IMR-90 (cell line): ENCODE measurements at regions not wholly inside any gene's neighbourhood (a gene's known extent, or its start where the extent isn't known, plus 50 kb on each side); places are given as distances from the start of the nearest gene placed in this dataset.
"Not testable (repeated sequence)": the region's sequence is repeated elsewhere in the genome, so short reads cannot be mapped to it uniquely, and the experiment has no call there.

Experiments
- ATAC-seq: fragments of 200-7000 bp; cut with Tn5 transposase; 2 replicates; pipeline ENCODE4 v1.9.1; 2020; ENCODE audit warnings: low read depth, mild to moderate bottlenecking, moderate library complexity
- BruUV-seq: library from RNA; stranded (reverse); fragments of 400-500 nt; replicated peaks from 2 replicates; lab custom pipeline; 2021; lab: Mats Ljungman, UMichigan
- CTCF ChIA-PET: fragments of 300-600 bp; formaldehyde crosslinking; extraction: SDS; loops from one replicate; lab custom pipeline; 2021; ENCODE audit warnings: antibody characterized with exemption; lab: Yijun Ruan, JAX
- POLR2A ChIA-PET: fragments of 300-600 bp; sonication (Branson Sonifier 250); formaldehyde crosslinking; loops from one replicate; lab custom pipeline; 2022; ENCODE audit warnings: antibody characterized with exemption; ENCODE audit not compliant: unreplicated experiment; lab: Charles Lee
- DNase-seq: peaks from one replicate; pipeline ENCODE4 v3.0.0; 2013
- H2AFZ ChIP-seq: replicated peaks from 2 replicates; pipeline ENCODE3; 2013; ENCODE audit warnings: low read length, mild to moderate bottlenecking; ENCODE audit not compliant: poor library complexity
- H2AK5ac ChIP-seq: 2 replicates; pipeline ENCODE4 v1.6.1; 2013; ENCODE audit warnings: low read depth, low read length, inconsistent platforms
- H2AK9ac ChIP-seq: replicated peaks from 2 replicates; pipeline ENCODE3; 2013; ENCODE audit warnings: mild to moderate bottlenecking, low read depth, low read length, moderate library complexity; ENCODE audit not compliant: poor library complexity
- H2BK120ac ChIP-seq: 2 replicates; pipeline ENCODE4 v1.6.1; 2013; ENCODE audit warnings: low read depth, low read length, inconsistent platforms
- H2BK15ac ChIP-seq: 3 replicates; pipeline ENCODE4 v1.6.1; 2013; ENCODE audit warnings: low read depth, low read length, inconsistent platforms
- H2BK20ac ChIP-seq: 2 replicates; pipeline ENCODE4 v1.6.1; 2013; ENCODE audit warnings: low read depth, mild to moderate bottlenecking, inconsistent platforms, low read length, moderate library complexity
- H2BK5ac ChIP-seq: 2 replicates; pipeline ENCODE4 v1.6.1; 2013; ENCODE audit warnings: mild to moderate bottlenecking, low read depth, low read length, inconsistent platforms; ENCODE audit not compliant: poor library complexity, severe bottlenecking
- H3K14ac ChIP-seq: replicated peaks from 2 replicates; pipeline ENCODE4 v1.6.1; 2013; ENCODE audit warnings: low read depth, low read length, inconsistent platforms
- H3K18ac ChIP-seq: 2 replicates; pipeline ENCODE4 v1.6.1; 2013; ENCODE audit warnings: low read depth, low read length, control low read depth
- H3K23ac ChIP-seq: 2 replicates; pipeline ENCODE4 v1.6.1; 2013; ENCODE audit warnings: low read depth, low read length, inconsistent platforms
- H3K27ac ChIP-seq: 2 replicates; pipeline ENCODE4 v1.5.1; 2013; ENCODE audit warnings: mild to moderate bottlenecking, control low read depth, low read length; ENCODE audit not compliant: insufficient read depth
- H3K27me3 ChIP-seq: 2 replicates; pipeline ENCODE4 v1.6.1; 2013; ENCODE audit warnings: low read length; ENCODE audit not compliant: control insufficient read depth, insufficient read depth
- H3K36me3 ChIP-seq: 2 replicates; pipeline ENCODE4 v1.6.1; 2013; ENCODE audit warnings: low read length, mixed read lengths; ENCODE audit not compliant: control insufficient read depth, insufficient read depth
- H3K4ac ChIP-seq: 2 replicates; pipeline ENCODE4 v1.6.1; 2013; ENCODE audit warnings: low read depth, low read length, inconsistent platforms
- H3K4me1 ChIP-seq: 2 replicates; pipeline ENCODE4 v1.6.1; 2013; ENCODE audit warnings: low read length, mixed read lengths; ENCODE audit not compliant: control insufficient read depth, insufficient read depth
- H3K4me2 ChIP-seq: 2 replicates; pipeline ENCODE4 v1.6.1; 2013; ENCODE audit warnings: low read depth, mild to moderate bottlenecking, control low read depth, low read length, moderate library complexity
- H3K4me3 ChIP-seq: 2 replicates; pipeline ENCODE4 v1.5.1; 2013; ENCODE audit warnings: low read depth, mild to moderate bottlenecking, control low read depth, low read length, moderate library complexity; ENCODE audit not compliant: insufficient read depth
- H3K56ac ChIP-seq: 2 replicates; pipeline ENCODE4 v1.6.1; 2013; ENCODE audit warnings: low read length, inconsistent platforms; ENCODE audit not compliant: insufficient read depth; ENCODE audit errors: extremely low read depth
- H3K79me1 ChIP-seq, 2 experiments: 2 replicates each; pipeline ENCODE4 v1.6.1; 2013; ENCODE audit warnings: low read length in 2 of 2, inconsistent platforms in 1 of 2, low read depth in 1 of 2
- H3K9ac ChIP-seq: 2 replicates; pipeline ENCODE4 v1.6.1; 2013; ENCODE audit warnings: low read depth, low read length, control low read depth
- H3K9me1 ChIP-seq: 2 replicates; pipeline ENCODE4 v1.6.1; 2013; ENCODE audit warnings: low read length, inconsistent platforms; ENCODE audit not compliant: insufficient read depth
- H3K9me3 ChIP-seq: 2 replicates; pipeline ENCODE4 v1.6.1; 2013; ENCODE audit warnings: low read length; ENCODE audit not compliant: control insufficient read depth, insufficient read depth
- H4K20me1 ChIP-seq: 2 replicates; pipeline ENCODE4 v1.6.1; 2013; ENCODE audit warnings: low read length, inconsistent platforms; ENCODE audit not compliant: insufficient read depth
- H4K5ac ChIP-seq: 2 replicates; pipeline ENCODE4 v1.6.1; 2013; ENCODE audit warnings: mild to moderate bottlenecking, low read depth, low read length, control low read depth
- H4K8ac ChIP-seq, 2 experiments: 2 replicates each; pipeline ENCODE4 v1.6.1; 2013; ENCODE audit warnings: low read depth in 2 of 2, low read length in 2 of 2, control low read depth in 1 of 2, inconsistent platforms in 1 of 2
- H4K91ac ChIP-seq: 2 replicates; pipeline ENCODE4 v1.6.1; 2013; ENCODE audit warnings: low read depth, low read length, inconsistent platforms; ENCODE audit not compliant: insufficient read depth
- WGBS, 2 experiments: methylation state at CpG; one replicate each; pipeline versions ENCODE4 v1.1.5 to v1.1.7; 2013; ENCODE audit warnings: missing lambda C conversion rate in 2 of 2; ENCODE audit not compliant: insufficient read length in 1 of 2; ENCODE audit errors: extremely low coverage in 2 of 2; 5-methylcytosine and 5-hydroxymethylcytosine counted together
- dilution Hi-C: fragments of 300-500 bp; cut with HindIII; formaldehyde crosslinking; loops from one replicate; pipeline ENCODE4 v1.14.3; 2018; ENCODE audit warnings: low sequenced_read_pairs; ENCODE audit not compliant: unreplicated experiment
- in situ Hi-C: fragments of 300-500 bp; cut with MboI; formaldehyde crosslinking; loops from 3 replicates; pipeline ENCODE4 v1.14.3; 2019; ENCODE audit warnings: low sequenced_read_pairs, inconsistent platforms, mixed read lengths
- intact Hi-C: fragments of 100-400 bp; cut with micrococcal nuclease; formaldehyde crosslinking; loops from 2 replicates; pipeline ENCODE4 v1.10.0; 2022

DNA sequence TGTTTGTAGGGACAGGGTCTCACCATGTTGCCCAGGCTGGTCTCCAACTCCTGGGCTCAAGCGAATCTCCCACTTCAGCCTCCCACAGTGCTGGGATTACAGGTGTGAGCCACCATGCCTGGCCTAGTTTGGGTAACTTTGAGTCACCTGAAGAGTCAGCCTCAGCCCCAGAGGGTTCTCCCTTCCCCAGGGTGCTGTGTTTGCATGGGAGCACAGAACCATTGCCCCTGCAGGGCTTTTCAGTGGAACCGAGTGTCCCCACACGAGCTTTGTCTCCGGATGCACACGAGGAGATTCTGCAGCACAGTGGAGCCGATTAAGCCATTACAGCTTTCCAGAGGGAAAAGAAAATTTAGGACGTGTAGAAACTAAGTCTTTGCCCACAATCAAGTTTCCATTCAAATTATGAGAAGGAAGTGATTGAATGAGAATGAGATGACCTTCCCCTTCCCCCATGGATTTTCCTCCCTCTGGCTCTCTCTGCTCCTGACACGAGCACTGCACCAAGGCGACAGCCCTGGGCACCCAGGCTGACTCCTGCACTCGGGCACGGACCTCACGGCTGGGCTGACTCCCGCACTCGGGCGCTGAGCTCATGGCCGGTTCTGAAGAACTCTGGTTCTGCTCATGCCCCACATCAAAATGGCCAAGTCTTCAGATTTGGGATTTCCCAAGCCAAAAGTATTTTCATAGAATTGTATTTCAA, 81.8 kb downstream of the TTLL2 start:
- POLR2A ChIA-PET, H2BK15ac ChIP-seq, H2AFZ ChIP-seq, H2BK20ac ChIP-seq, H3K27ac ChIP-seq, H3K4me1 ChIP-seq, H3K9me1 ChIP-seq, H3K4me3 ChIP-seq, H4K5ac ChIP-seq, H3K14ac ChIP-seq, H2AK9ac ChIP-seq, H3K23ac ChIP-seq, CTCF ChIA-PET, H3K9ac ChIP-seq, H3K4me2 ChIP-seq, H2BK120ac ChIP-seq, H4K8ac ChIP-seq, intact Hi-C loops, H4K20me1 ChIP-seq, dilution Hi-C loops, ATAC-seq, BruUV-seq, H3K56ac ChIP-seq, H4K91ac ChIP-seq, H3K36me3 ChIP-seq, H3K79me1 ChIP-seq, H3K27me3 ChIP-seq, H2AK5ac ChIP-seq, H3K4ac ChIP-seq, H3K18ac ChIP-seq, DNase-seq, in situ Hi-C loops, H2BK5ac ChIP-seq: not testable (repeated sequence)
- WGBS, 2 experiments = 84% methylated on average over 6 of the region's 16 CpGs; no CpG with 5 or more reads in 1 of the 2 experiments
- peaks cover 58% of the 10 kb centered on the region for H3K9me3 ChIP-seq
